Right forelimb (tissue), 1 donor: ENCODE measurements at regions not wholly inside any gene's neighbourhood (a gene's known extent, or its start where the extent isn't known, plus 50 kb on each side); places are given as distances from the start of the nearest gene placed in this dataset.
A peak's percentile ranks its signal among the peaks of the same experiment; 100 is the strongest.
"Not testable (repeated sequence)": the region's sequence is repeated elsewhere in the genome, so short reads cannot be mapped to it uniquely, and the experiment has no call there.

Experiments
- DNase-seq: peaks from one replicate; pipeline ENCODE4 v3.0.0-alpha.2; 2018

GRCh38 chr13:109702030-109702597, 84.3 kb downstream of the IRS2 start:
- not testable (repeated sequence) for DNase-seq

- peak; percentile 85 for DNase-seq
Measured at GRCh38 chr13:109700176-109700575, 86.2 kb downstream of the IRS2 start.

- DNase-seq, result no peak
Measured at GRCh38 chr13:109699628-109700071, 86.7 kb downstream of the IRS2 start.

GRCh38 chr13:109698779-109699178, 87.6 kb downstream of the IRS2 start:
- DNase-seq, result no peak

- DNase-seq, result no peak
Measured at GRCh38 chr13:109697936-109698335, 88.4 kb downstream of the IRS2 start.

GRCh38 chr13:109695402-109696190, 90.8 kb downstream of the IRS2 start:
- no peak for DNase-seq

- DNase-seq, result no peak
Measured at GRCh38 chr13:109694972-109695371, 91.4 kb downstream of the IRS2 start.

- DNase-seq, result no peak
Measured at GRCh38 chr13:109693213-109693612, 93.2 kb downstream of the IRS2 start.

- no peak for DNase-seq
Measured at GRCh38 chr13:109691689-109692088, 94.7 kb downstream of the IRS2 start.

GRCh38 chr13:109687559-109688448, 98.6 kb downstream of the IRS2 start:
- DNase-seq, result no peak

- DNase-seq, result no peak
Measured at GRCh38 chr13:109685203-109685602, 101.2 kb downstream of the IRS2 start.

GRCh38 chr13:109684824-109685202, 101.6 kb downstream of the IRS2 start:
- DNase-seq, result peak; percentile 68

- no peak for DNase-seq
Measured at GRCh38 chr13:109684084-109684823, 102.1 kb downstream of the IRS2 start.

GRCh38 chr13:109682534-109683244, 103.7 kb downstream of the IRS2 start:
- no peak for DNase-seq

GRCh38 chr13:109680930-109681329, 105.5 kb downstream of the IRS2 start:
- DNase-seq, result no peak

- no peak for DNase-seq
Measured at GRCh38 chr13:109680288-109680687, 106.1 kb downstream of the IRS2 start.

GRCh38 chr13:109678459-109678858, 107.9 kb downstream of the IRS2 start:
- no peak for DNase-seq

GRCh38 chr13:109677206-109677605, 109.2 kb downstream of the IRS2 start:
- no peak for DNase-seq

- DNase-seq, result no peak
Measured at GRCh38 chr13:109673477-109673876, 112.9 kb downstream of the IRS2 start.

GRCh38 chr13:109672545-109672944, 113.8 kb downstream of the IRS2 start:
- no peak for DNase-seq

- DNase-seq, result no peak
Measured at GRCh38 chr13:109671919-109672318, 114.5 kb downstream of the IRS2 start.

GRCh38 chr13:109670776-109671175, 115.6 kb downstream of the IRS2 start:
- no peak for DNase-seq
